HFF-Myc (cell line): ENCODE measurements at regions not wholly inside any gene's neighbourhood (a gene's known extent, or its start where the extent isn't known, plus 50 kb on each side); places are given as distances from the start of the nearest gene placed in this dataset.

Experiments used
- DNase-seq: peaks from one replicate; pipeline ENCODE4 v3.0.0-alpha.2; 2011; ENCODE audit warnings: low read depth; ENCODE audit errors: extremely low read depth
- H3K4me3 ChIP-seq: replicated peaks from 2 replicates; pipeline ENCODE4 v1.5.1; 2011; ENCODE audit warnings: low read depth, mild to moderate bottlenecking, control low read depth, low read length
- CTCF ChIP-seq: IDR thresholded peaks from 2 replicates; pipeline ENCODE4 v1.5.1; 2012; ENCODE audit warnings: mild to moderate bottlenecking, low read depth, low read length, control low read depth; ENCODE audit errors: missing control alignments

- no peak overlapping the region for H3K4me3 ChIP-seq
- DNase-seq: no peak
- TF ChIP-seq CTCF: no peak
These were observed 347.6 kb downstream of the PTPRC start for GRCh38 chr1:198986442-198986841.

- DNase-seq: no peak
- no peak overlapping the region for H3K4me3 ChIP-seq
- TF ChIP-seq CTCF: no peak
These were observed 363.8 kb downstream of the PTPRC start for GRCh38 chr1:199002661-199003060.

GRCh38 chr1:199007423-199007822, 368.6 kb downstream of the PTPRC start:
- no peak for TF ChIP-seq CTCF
- no peak for DNase-seq
- H3K4me3 ChIP-seq: no peak overlapping the region

GRCh38 chr1:199009447-199009846, 370.6 kb downstream of the PTPRC start:
- no peak for TF ChIP-seq CTCF
- no peak overlapping the region for H3K4me3 ChIP-seq
- DNase-seq: no peak

- no peak overlapping the region for H3K4me3 ChIP-seq
- DNase-seq: no peak
- no peak for TF ChIP-seq CTCF
These were observed 371.7 kb downstream of the PTPRC start for GRCh38 chr1:199010492-199010891.

GRCh38 chr1:199010933-199011332, 372.1 kb downstream of the PTPRC start:
- TF ChIP-seq CTCF: no peak
- no peak for DNase-seq
- no peak overlapping the region for H3K4me3 ChIP-seq

- H3K4me3 ChIP-seq: no peak overlapping the region
- TF ChIP-seq CTCF: no peak
- no peak for DNase-seq
These were observed 377.0 kb downstream of the PTPRC start for GRCh38 chr1:199015799-199016198.
